ENCODE measurements at regions not wholly inside any gene's neighbourhood (a gene's known extent, or its start where the extent isn't known, plus 50 kb on each side); places are given as distances from the start of the nearest gene placed in this dataset.

DNA sequence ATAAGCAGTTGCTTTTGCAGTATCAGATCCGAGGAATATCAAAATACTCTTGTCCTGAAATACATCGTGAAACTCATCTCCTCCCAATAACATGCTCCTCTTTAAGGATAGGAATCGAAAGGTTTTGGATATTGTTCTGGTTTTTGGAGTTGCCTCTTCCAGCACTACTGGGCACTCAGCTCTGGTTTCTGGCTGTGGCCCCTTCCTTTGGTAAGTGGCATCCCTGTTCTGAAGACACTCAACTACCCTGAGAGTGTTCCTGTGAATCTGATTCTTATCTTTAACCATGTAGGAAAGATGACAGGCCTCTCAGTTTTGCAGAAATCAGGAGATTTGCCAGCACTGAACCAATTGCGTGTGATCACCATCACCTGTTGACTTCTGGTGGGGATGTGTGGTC, 327.5 kb upstream of the TBL1XR1 start:
- TF ChIP-seq, protein P1, sequence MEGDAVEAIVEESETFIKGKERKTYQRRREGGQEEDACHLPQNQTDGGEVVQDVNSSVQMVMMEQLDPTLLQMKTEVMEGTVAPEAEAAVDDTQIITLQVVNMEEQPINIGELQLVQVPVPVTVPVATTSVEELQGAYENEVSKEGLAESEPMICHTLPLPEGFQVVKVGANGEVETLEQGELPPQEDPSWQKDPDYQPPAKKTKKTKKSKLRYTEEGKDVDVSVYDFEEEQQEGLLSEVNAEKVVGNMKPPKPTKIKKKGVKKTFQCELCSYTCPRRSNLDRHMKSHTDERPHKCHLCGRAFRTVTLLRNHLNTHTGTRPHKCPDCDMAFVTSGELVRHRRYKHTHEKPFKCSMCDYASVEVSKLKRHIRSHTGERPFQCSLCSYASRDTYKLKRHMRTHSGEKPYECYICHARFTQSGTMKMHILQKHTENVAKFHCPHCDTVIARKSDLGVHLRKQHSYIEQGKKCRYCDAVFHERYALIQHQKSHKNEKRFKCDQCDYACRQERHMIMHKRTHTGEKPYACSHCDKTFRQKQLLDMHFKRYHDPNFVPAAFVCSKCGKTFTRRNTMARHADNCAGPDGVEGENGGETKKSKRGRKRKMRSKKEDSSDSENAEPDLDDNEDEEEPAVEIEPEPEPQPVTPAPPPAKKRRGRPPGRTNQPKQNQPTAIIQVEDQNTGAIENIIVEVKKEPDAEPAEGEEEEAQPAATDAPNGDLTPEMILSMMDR (IDR thresholded peaks at IDR 0.05): no peak
- TF ChIP-seq EP300 (IDR thresholded peaks at IDR 0.05): no peak
